HG03442 (cell line): ENCODE measurements at regions not wholly inside any gene's neighbourhood (a gene's known extent, or its start where the extent isn't known, plus 50 kb on each side); places are given as distances from the start of the nearest gene placed in this dataset.

Source experiments
- ATAC-seq: cut with Tn5 transposase; IDR thresholded peaks from one replicate; pipeline ENCODE4 v1.9.1; 2021; ENCODE audit warnings: mild to moderate bottlenecking, moderate library complexity; ENCODE audit not compliant: unreplicated experiment

GRCh38 chr12:94760786-94761185 is 110.4 kb upstream of the TMCC3 start:
- ATAC-seq: no peak

GRCh38 chr12:94756789-94757188 is 106.4 kb upstream of the TMCC3 start:
- no peak for ATAC-seq

- ATAC-seq: no peak
These were observed 105.2 kb upstream of the TMCC3 start for GRCh38 chr12:94755598-94755997.

- no peak for ATAC-seq
These were observed 104.3 kb upstream of the TMCC3 start for GRCh38 chr12:94754653-94755052.

GRCh38 chr12:94753036-94753679 is 102.8 kb upstream of the TMCC3 start:
- no peak for ATAC-seq

- no peak for ATAC-seq
These were observed 100.5 kb upstream of the TMCC3 start for GRCh38 chr12:94750864-94751263.

GRCh38 chr12:94749890-94750289 is 99.5 kb upstream of the TMCC3 start:
- no peak for ATAC-seq

- no peak for ATAC-seq
These were observed 99.1 kb upstream of the TMCC3 start for GRCh38 chr12:94749455-94749854.

- ATAC-seq: no peak
These were observed 98.5 kb upstream of the TMCC3 start for GRCh38 chr12:94748726-94749421.

GRCh38 chr12:94745562-94745961 is 95.2 kb upstream of the TMCC3 start:
- ATAC-seq: no peak

- peak; percentile 43 for ATAC-seq
These were observed 92.8 kb upstream of the TMCC3 start for GRCh38 chr12:94743174-94743573.

- ATAC-seq: no peak
These were observed 90.4 kb upstream of the TMCC3 start for GRCh38 chr12:94740601-94741362.

GRCh38 chr12:94736820-94737219 is 86.5 kb upstream of the TMCC3 start:
- no peak for ATAC-seq

- no peak for ATAC-seq
These were observed 85.6 kb upstream of the TMCC3 start for GRCh38 chr12:94736004-94736403.

GRCh38 chr12:94733727-94734126 is 83.4 kb upstream of the TMCC3 start:
- ATAC-seq: no peak

GRCh38 chr12:94732367-94732990 is 82.1 kb upstream of the TMCC3 start:
- no peak for ATAC-seq

GRCh38 chr12:94731733-94732360 is 81.5 kb upstream of the TMCC3 start:
- ATAC-seq: no peak

GRCh38 chr12:94730847-94731246 is 80.5 kb upstream of the TMCC3 start:
- ATAC-seq: no peak

GRCh38 chr12:94726236-94726835 is 76.0 kb upstream of the TMCC3 start:
- ATAC-seq: no peak

GRCh38 chr12:94725375-94726168 is 75.2 kb upstream of the TMCC3 start:
- ATAC-seq: no peak
